NB4 (cell line): ENCODE measurements at regions not wholly inside any gene's neighbourhood (a gene's known extent, or its start where the extent isn't known, plus 50 kb on each side); places are given as distances from the start of the nearest gene placed in this dataset.

Source experiments
- MYC ChIP-seq: IDR thresholded peaks from 2 replicates; pipeline ENCODE4 v1.6.1; 2011; ENCODE audit warnings: low read depth, low read length
- POLR2A ChIP-seq: IDR thresholded peaks from 2 replicates; pipeline ENCODE4 v1.6.1; 2011; ENCODE audit warnings: mild to moderate bottlenecking; ENCODE audit not compliant: insufficient read length; ENCODE audit errors: extremely low read depth
- TF ChIP-seq, protein P1 (sequence below): IDR thresholded peaks from one replicate; pipeline ENCODE4 v1.5.1; 2012; ENCODE audit warnings: low read depth, low read length
- TF ChIP-seq, protein P2 (sequence below): IDR thresholded peaks from 2 replicates; pipeline ENCODE4 v1.6.1; 2011; ENCODE audit warnings: low read depth, low read length

DNA sequence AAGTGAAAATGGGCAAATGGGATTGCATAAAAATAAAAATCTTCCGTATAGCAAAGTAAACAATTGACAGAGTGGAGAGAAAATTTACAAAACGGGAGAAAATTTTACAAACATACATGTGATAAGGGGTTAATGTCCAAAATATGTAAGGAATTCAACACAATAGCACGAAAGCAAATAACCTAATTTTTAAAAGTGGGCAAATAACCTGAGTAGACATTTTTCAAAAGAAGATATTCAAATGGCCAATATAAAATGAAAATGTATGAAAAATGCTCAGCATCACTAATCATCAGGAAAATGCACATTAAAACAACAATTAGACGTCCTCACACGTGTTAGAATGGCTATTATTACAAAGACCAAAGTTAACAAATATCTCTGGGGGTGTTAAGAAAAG is 441.5 kb downstream of the HTR1B start:
- TF ChIP-seq, protein P1, sequence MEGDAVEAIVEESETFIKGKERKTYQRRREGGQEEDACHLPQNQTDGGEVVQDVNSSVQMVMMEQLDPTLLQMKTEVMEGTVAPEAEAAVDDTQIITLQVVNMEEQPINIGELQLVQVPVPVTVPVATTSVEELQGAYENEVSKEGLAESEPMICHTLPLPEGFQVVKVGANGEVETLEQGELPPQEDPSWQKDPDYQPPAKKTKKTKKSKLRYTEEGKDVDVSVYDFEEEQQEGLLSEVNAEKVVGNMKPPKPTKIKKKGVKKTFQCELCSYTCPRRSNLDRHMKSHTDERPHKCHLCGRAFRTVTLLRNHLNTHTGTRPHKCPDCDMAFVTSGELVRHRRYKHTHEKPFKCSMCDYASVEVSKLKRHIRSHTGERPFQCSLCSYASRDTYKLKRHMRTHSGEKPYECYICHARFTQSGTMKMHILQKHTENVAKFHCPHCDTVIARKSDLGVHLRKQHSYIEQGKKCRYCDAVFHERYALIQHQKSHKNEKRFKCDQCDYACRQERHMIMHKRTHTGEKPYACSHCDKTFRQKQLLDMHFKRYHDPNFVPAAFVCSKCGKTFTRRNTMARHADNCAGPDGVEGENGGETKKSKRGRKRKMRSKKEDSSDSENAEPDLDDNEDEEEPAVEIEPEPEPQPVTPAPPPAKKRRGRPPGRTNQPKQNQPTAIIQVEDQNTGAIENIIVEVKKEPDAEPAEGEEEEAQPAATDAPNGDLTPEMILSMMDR, result no peak
- TF ChIP-seq POLR2A (no peak), MYC (no peak)
- TF ChIP-seq, protein P2, sequence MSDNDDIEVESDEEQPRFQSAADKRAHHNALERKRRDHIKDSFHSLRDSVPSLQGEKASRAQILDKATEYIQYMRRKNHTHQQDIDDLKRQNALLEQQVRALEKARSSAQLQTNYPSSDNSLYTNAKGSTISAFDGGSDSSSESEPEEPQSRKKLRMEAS, result no peak
